Transverse colon (tissue), 4 donors: ENCODE measurements at regions not wholly inside any gene's neighbourhood (a gene's known extent, or its start where the extent isn't known, plus 50 kb on each side); places are given as distances from the start of the nearest gene placed in this dataset.

Source experiments
- DNase-seq: peaks from one replicate; pipeline ENCODE4 v3.0.0-alpha.2; 2019
- H3K27ac ChIP-seq, 4 donors: fragments of 200-600 bp; sonication (generic); 2 replicates each; pipeline ENCODE4 v1.5.1; 2016 to 2018; ENCODE audit warnings: inconsistent platforms in 4 of 4
- H3K27me3 ChIP-seq: fragments of 200-600 bp; sonication (generic); 2 replicates; pipeline ENCODE4 v1.5.1; 2017; ENCODE audit warnings: inconsistent platforms
- H3K36me3 ChIP-seq, 4 donors: fragments of 200-600 bp; sonication (generic); 2 replicates each; pipeline ENCODE4 v1.5.1; 2017 to 2019; ENCODE audit warnings: inconsistent platforms in 4 of 4
- H3K4me1 ChIP-seq, 4 donors: fragments of 200-600 bp; sonication (generic); 2 replicates each; pipeline ENCODE4 v1.5.1; 2017 to 2020; ENCODE audit warnings: inconsistent platforms in 4 of 4
- H3K4me3 ChIP-seq, 4 donors: fragments of 200-600 bp; sonication (generic); 1 replicate in 1 of 4; 2 replicates in 3 of 4; pipeline versions ENCODE4 v1.5.1 to v1.6.1; 2017 to 2019; ENCODE audit warnings: inconsistent platforms in 4 of 4
- H3K9me3 ChIP-seq, 2 donors: fragments of 200-600 bp; sonication (generic); 2 replicates each; pipeline ENCODE4 v1.5.1; 2017 to 2019; ENCODE audit warnings: inconsistent platforms in 2 of 2
- CTCF ChIP-seq, 5 experiments: fragments of 200-600 bp in 3 of 5; fragments of 450-650 bp in 2 of 5; sonication (generic) in 3 of 5; IDR thresholded peaks; 1 replicate in 2 of 5; 2 replicates in 3 of 5; pipeline ENCODE4 v1.5.1; 2016 to 2017; ENCODE audit warnings: antibody characterized with exemption in 5 of 5, inconsistent platforms in 3 of 5, mild to moderate bottlenecking in 2 of 5, moderate library complexity in 1 of 5
- EP300 ChIP-seq: sonication (generic); formaldehyde crosslinking; IDR thresholded peaks from one replicate; pipeline ENCODE4 v1.6.1; 2017; ENCODE audit warnings: antibody characterized with exemption, low read depth
- POLR2A ChIP-seq: fragments of 450-650 bp; IDR thresholded peaks from one replicate; pipeline ENCODE4 v1.6.1; 2016; ENCODE audit warnings: antibody characterized with exemption, mild to moderate bottlenecking, moderate library complexity
- POLR2AphosphoS5 ChIP-seq, 3 donors: sonication (generic); formaldehyde crosslinking; IDR thresholded peaks; one replicate each; pipeline ENCODE4 v1.6.1; 2016; ENCODE audit warnings: antibody characterized with exemption in 3 of 3
- WGBS, 2 donors: methylation state at CpG; one replicate each; pipeline ENCODE4 v1.1.5; 2018; ENCODE audit warnings: low coverage in 1 of 2; 5-methylcytosine and 5-hydroxymethylcytosine counted together
- in situ Hi-C, 4 donors: fragments of 200-750 bp; cut with MboI; loops; one replicate each; pipeline versions ENCODE4 v1.15.0 to v1.15.1; 2017; ENCODE audit warnings: low sequenced_read_pairs in 3 of 4, low pct_ligation_motif_present in 1 of 4, low pct_unique_long_range_greater_than_20kb in 1 of 4
- intact Hi-C: fragments of 100-400 bp; cut with DNase I; formaldehyde crosslinking; loops from one replicate; pipeline ENCODE4 v1.15.1; 2023; ENCODE audit warnings: low total_unique reads

DNA sequence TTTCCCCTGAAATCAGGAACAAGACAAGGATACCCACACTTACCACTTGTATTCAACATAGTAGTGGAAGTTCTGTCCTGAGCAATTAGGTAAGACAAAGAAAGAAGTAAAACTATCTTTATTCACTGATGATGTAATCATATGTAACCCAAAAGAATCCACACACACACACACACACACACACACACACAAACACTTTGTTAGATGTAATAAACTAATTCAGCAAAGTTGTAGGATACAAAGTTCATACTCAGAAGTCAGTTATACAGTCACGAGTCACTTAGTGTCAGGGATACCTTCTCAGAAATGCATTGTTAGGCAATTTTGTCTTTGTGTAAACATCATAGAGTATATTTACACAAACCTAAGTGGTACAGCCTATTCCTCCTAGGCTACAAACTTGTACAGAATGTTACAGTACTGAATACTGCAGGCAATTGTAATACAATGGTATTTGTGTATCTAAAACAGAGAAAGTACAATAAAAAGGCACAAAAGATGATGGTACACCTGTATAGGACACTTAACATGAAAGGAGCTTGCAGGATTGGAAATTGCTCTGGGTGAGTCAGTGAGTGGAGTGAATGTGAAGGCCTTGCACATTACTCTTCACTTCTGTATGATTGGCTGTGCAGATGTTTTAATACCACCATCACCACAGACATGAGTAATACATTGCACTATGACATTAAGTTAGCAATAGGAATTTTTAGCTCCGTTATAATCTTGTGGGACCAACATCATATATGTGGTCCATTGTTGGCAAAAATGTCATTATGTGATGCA, 370.1 kb downstream of the ZFHX3 start:
- intact Hi-C loops (no loop called here), in situ Hi-C loops (no loop called here)
- Histone ChIP-seq H3K36me3 (no peaks in the 10 kb centered on the region), H3K27me3 (no peaks in the 10 kb centered on the region), H3K27ac (peak overlapping the region; percentile 44 to 67 (median 58)), H3K4me1 (peaks cover 0 to 13% (median 5%) of the 10 kb centered on the region in 4 donors), H3K4me3 (no peak overlapping the region), H3K9me3 (peaks cover 9% of the 10 kb centered on the region in 2 donors)
- TF ChIP-seq EP300: peak; percentile 75
- no peak for TF ChIP-seq POLR2A
- peak in 2 of 3 donors; percentile 43 to 55 for TF ChIP-seq POLR2AphosphoS5 (IDR thresholded peaks at IDR 0.05)
- DNase-seq: peak; percentile 48
- WGBS, 2 donors: 49 to 58% methylated on average over 2 of the region's 2 CpGs

GRCh38 chr16:72673118-72673517, 374.8 kb downstream of the ZFHX3 start:
- in situ Hi-C loops: loop anchor here in 1 of 4 donors (25.0 kb wide), 1 partner anchor 389 kb away; no protein-coding TSS in a partner anchor
- DNase-seq: no peak
- peaks cover 0 to 4% (median 2%) of the 10 kb centered on the region in 4 donors for H3K4me1 ChIP-seq
- 75 to 85% methylated on average over 1 of the region's 1 CpG for WGBS, 2 donors
- H3K4me3 ChIP-seq: no peak overlapping the region
- no peak overlapping the region for H3K27ac ChIP-seq
- intact Hi-C loops: no loop called here
- no peaks in the 10 kb centered on the region for H3K27me3 ChIP-seq
- peaks cover 20 to 23% of the 10 kb centered on the region in 2 donors for H3K9me3 ChIP-seq
- TF ChIP-seq EP300 (no peak), POLR2AphosphoS5 (IDR thresholded peaks at IDR 0.05) (no peak), POLR2A (no peak), CTCF (IDR thresholded peaks at IDR 0.05) (no peak)
- H3K36me3 ChIP-seq: peaks cover 0 to 5% (median 0%) of the 10 kb centered on the region in 4 donors

GRCh38 chr16:72666267-72666666, 381.7 kb downstream of the ZFHX3 start:
- H3K36me3 ChIP-seq: no peaks in the 10 kb centered on the region
- whole genome bisulfite sequencing, 2 donors: 75 to 94% methylated on average over 1 to 2 of the region's 2 CpGs
- no peaks in the 10 kb centered on the region for H3K27me3 ChIP-seq
- intact Hi-C loops (no loop called here), in situ Hi-C loops (loop anchor here in 1 of 4 donors (25.0 kb wide), 1 partner anchor 396 kb away; no protein-coding TSS in a partner anchor)
- no peak overlapping the region for H3K27ac ChIP-seq
- no peaks in the 10 kb centered on the region for H3K9me3 ChIP-seq
- no peak for TF ChIP-seq POLR2A
- no peak for TF ChIP-seq CTCF (IDR thresholded peaks at IDR 0.05)
- TF ChIP-seq EP300: no peak
- no peak for TF ChIP-seq POLR2AphosphoS5 (IDR thresholded peaks at IDR 0.05)
- no peak for DNase-seq
- H3K4me1 ChIP-seq: peaks cover 6 to 16% (median 8%) of the 10 kb centered on the region in 4 donors
- H3K4me3 ChIP-seq: no peak overlapping the region

DNA sequence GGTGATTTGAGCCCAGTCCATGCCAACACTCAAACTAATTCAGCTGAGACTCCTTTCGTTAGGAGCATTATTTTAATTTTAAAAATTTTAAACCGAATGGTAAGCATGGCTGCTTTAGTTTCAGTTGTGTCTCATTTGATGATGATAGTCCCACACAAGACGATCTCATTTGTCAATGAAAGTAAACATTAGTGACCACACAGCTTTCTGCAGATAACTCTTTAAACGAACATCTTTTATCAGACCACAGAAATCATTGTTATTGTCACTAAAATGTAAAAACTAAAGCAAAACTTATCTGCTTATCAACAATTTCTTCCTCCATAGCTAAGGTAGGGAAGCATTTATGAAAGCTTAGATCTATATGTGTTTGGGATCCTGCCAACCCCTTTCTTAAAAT, 382.2 kb downstream of the ZFHX3 start:
- 7 to 9% methylated on average over 4 of the region's 4 CpGs for WGBS, 2 donors
- in situ Hi-C loops (loop anchor here in 1 of 4 donors (25.0 kb wide), 1 partner anchor 397 kb away; no protein-coding TSS in a partner anchor), intact Hi-C loops (no loop called here)
- no peaks in the 10 kb centered on the region for H3K36me3 ChIP-seq
- H3K9me3 ChIP-seq: no peaks in the 10 kb centered on the region
- no peak for DNase-seq
- peaks cover 6 to 16% (median 8%) of the 10 kb centered on the region in 4 donors for H3K4me1 ChIP-seq
- H3K4me3 ChIP-seq: peak overlapping the region in 3 of 4 donors; percentile 76 to 98 (median 95)
- H3K27me3 ChIP-seq: no peaks in the 10 kb centered on the region
- TF ChIP-seq POLR2A (no peak), POLR2AphosphoS5 (IDR thresholded peaks at IDR 0.05) (no peak), EP300 (no peak), CTCF (IDR thresholded peaks at IDR 0.05) (no peak)
- H3K27ac ChIP-seq: peak overlapping the region in 1 of 4 donors; percentile 82
